IMR-90 (cell line): ENCODE measurements at regions not wholly inside any gene's neighbourhood (a gene's known extent, or its start where the extent isn't known, plus 50 kb on each side); places are given as distances from the start of the nearest gene placed in this dataset.
"Not testable (repeated sequence)": the region's sequence is repeated elsewhere in the genome, so short reads cannot be mapped to it uniquely, and the experiment has no call there.

Experiments used
- BHLHE40 ChIP-seq: fragments of 150-350 bp; IDR thresholded peaks from 2 replicates; pipeline ENCODE4 v1.6.1; 2016; ENCODE audit warnings: mild to moderate bottlenecking, low read depth, low read length
- CEBPB ChIP-seq: IDR thresholded peaks from 2 replicates; pipeline ENCODE4 v1.6.1; 2012; ENCODE audit warnings: low read depth, low read length, improper control_type of control experiment
- MAZ ChIP-seq: IDR thresholded peaks from 2 replicates; pipeline ENCODE4 v1.6.1; 2012; ENCODE audit warnings: low read depth, mild to moderate bottlenecking, low read length, improper control_type of control experiment, moderate library complexity, borderline replicate concordance
- MXI1 ChIP-seq: IDR thresholded peaks from 2 replicates; pipeline ENCODE4 v1.6.1; 2012; ENCODE audit warnings: low read depth, mild to moderate bottlenecking, low read length, moderate library complexity, borderline replicate concordance
- POLR2A ChIP-seq: IDR thresholded peaks from 2 replicates; pipeline ENCODE4 v1.6.1; 2012; ENCODE audit warnings: mild to moderate bottlenecking, low read depth, low read length
- RAD21 ChIP-seq: IDR thresholded peaks from 2 replicates; pipeline ENCODE4 v1.6.1; 2012; ENCODE audit warnings: low read length, improper control_type of control experiment
- TF ChIP-seq, protein P1 (sequence below): conservative IDR thresholded peaks from 2 replicates; pipeline ENCODE4 v1.5.1; 2012; ENCODE audit warnings: mild to moderate bottlenecking, low read depth, low read length, improper control_type of control experiment
- TF ChIP-seq, protein P2 (sequence below): fragments of 150-350 bp; IDR thresholded peaks from 2 replicates; pipeline ENCODE4 v1.6.1; 2017; ENCODE audit warnings: mild to moderate bottlenecking, antibody characterized with exemption, low read length, low read depth

DNA sequence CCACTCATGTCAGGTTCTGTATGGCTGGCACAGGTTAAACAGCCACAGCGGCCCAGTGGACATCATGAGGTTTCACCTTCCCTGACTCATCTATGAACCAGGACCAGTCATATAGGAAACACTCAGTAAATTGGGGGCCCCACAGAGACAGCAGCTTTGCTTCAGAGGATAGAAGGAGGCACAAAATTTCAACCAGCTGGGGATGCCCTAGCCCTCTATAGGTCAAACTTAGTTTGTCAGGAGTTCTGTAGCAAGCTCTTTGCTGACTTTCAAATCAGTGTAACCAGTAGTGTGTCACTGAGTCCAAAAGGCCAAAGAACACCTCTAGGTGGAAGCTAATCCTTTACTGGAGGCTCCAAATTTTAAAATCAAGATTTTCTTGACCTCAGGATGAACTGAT lies 4157.8 kb upstream of the TPTE start:
- TF ChIP-seq POLR2A, BHLHE40, MAZ, RAD21, MXI1, CEBPB: not testable (repeated sequence)
- TF ChIP-seq, protein P1, sequence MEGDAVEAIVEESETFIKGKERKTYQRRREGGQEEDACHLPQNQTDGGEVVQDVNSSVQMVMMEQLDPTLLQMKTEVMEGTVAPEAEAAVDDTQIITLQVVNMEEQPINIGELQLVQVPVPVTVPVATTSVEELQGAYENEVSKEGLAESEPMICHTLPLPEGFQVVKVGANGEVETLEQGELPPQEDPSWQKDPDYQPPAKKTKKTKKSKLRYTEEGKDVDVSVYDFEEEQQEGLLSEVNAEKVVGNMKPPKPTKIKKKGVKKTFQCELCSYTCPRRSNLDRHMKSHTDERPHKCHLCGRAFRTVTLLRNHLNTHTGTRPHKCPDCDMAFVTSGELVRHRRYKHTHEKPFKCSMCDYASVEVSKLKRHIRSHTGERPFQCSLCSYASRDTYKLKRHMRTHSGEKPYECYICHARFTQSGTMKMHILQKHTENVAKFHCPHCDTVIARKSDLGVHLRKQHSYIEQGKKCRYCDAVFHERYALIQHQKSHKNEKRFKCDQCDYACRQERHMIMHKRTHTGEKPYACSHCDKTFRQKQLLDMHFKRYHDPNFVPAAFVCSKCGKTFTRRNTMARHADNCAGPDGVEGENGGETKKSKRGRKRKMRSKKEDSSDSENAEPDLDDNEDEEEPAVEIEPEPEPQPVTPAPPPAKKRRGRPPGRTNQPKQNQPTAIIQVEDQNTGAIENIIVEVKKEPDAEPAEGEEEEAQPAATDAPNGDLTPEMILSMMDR = not testable (repeated sequence)
- TF ChIP-seq, protein P2, sequence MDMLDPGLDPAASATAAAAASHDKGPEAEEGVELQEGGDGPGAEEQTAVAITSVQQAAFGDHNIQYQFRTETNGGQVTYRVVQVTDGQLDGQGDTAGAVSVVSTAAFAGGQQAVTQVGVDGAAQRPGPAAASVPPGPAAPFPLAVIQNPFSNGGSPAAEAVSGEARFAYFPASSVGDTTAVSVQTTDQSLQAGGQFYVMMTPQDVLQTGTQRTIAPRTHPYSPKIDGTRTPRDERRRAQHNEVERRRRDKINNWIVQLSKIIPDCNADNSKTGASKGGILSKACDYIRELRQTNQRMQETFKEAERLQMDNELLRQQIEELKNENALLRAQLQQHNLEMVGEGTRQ = not testable (repeated sequence)
